Uterus (tissue), 2 donors: ENCODE measurements at regions not wholly inside any gene's neighbourhood (a gene's known extent, or its start where the extent isn't known, plus 50 kb on each side); places are given as distances from the start of the nearest gene placed in this dataset.

Experiments used
- CTCF ChIP-seq, 4 experiments: fragments of 200-600 bp in 2 of 4; fragments of 450-650 bp in 2 of 4; sonication (generic) in 2 of 4; IDR thresholded peaks; one replicate each; pipeline ENCODE4 v1.5.1; 2016 to 2019; ENCODE audit warnings: antibody characterized with exemption in 4 of 4, mild to moderate bottlenecking in 2 of 4, moderate library complexity in 1 of 4
- POLR2A ChIP-seq, 2 donors: fragments of 450-650 bp; IDR thresholded peaks; one replicate each; pipeline ENCODE4 v1.6.1; 2016; ENCODE audit warnings: antibody characterized with exemption in 2 of 2, mild to moderate bottlenecking in 1 of 2, moderate library complexity in 1 of 2

GRCh38 chr4:180028682-180029081 is 2214.5 kb upstream of the TENM3 start:
- TF ChIP-seq CTCF (IDR thresholded peaks at IDR 0.05) (no peak), POLR2A (IDR thresholded peaks at IDR 0.05) (no peak)
